GM10266 (cell line): ENCODE measurements at regions not wholly inside any gene's neighbourhood (a gene's known extent, or its start where the extent isn't known, plus 50 kb on each side); places are given as distances from the start of the nearest gene placed in this dataset.

Experiments used
- DNase-seq: peaks from one replicate; pipeline ENCODE4 v3.0.0; 2012; ENCODE audit errors: extremely low spot score
- TF ChIP-seq, protein P1 (sequence below): IDR thresholded peaks from 2 replicates; pipeline ENCODE4 v1.5.1; 2012; ENCODE audit warnings: mild to moderate bottlenecking, low read depth; ENCODE audit not compliant: control insufficient read depth, insufficient read depth; ENCODE audit errors: missing control alignments

DNA sequence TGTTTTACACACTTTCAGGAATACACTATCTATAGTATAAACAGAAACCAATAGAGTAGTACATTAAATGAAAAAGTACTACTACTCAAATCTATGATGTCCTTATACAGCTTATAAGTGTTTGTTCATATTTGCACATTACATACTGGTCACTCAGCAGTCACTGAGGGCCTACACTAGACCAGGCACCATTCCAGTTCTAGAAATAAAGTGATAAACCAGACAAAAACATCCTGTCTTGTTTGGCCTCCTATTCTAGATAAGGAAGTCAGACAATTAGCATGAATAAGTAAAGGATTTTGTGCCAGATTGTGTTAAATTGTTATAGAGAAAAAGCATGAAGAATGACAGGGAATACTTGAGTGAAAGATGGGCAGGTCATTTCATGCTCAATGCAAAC lies 219.0 kb downstream of the CRPPA start:
- TF ChIP-seq, protein P1, sequence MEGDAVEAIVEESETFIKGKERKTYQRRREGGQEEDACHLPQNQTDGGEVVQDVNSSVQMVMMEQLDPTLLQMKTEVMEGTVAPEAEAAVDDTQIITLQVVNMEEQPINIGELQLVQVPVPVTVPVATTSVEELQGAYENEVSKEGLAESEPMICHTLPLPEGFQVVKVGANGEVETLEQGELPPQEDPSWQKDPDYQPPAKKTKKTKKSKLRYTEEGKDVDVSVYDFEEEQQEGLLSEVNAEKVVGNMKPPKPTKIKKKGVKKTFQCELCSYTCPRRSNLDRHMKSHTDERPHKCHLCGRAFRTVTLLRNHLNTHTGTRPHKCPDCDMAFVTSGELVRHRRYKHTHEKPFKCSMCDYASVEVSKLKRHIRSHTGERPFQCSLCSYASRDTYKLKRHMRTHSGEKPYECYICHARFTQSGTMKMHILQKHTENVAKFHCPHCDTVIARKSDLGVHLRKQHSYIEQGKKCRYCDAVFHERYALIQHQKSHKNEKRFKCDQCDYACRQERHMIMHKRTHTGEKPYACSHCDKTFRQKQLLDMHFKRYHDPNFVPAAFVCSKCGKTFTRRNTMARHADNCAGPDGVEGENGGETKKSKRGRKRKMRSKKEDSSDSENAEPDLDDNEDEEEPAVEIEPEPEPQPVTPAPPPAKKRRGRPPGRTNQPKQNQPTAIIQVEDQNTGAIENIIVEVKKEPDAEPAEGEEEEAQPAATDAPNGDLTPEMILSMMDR = no peak

DNA sequence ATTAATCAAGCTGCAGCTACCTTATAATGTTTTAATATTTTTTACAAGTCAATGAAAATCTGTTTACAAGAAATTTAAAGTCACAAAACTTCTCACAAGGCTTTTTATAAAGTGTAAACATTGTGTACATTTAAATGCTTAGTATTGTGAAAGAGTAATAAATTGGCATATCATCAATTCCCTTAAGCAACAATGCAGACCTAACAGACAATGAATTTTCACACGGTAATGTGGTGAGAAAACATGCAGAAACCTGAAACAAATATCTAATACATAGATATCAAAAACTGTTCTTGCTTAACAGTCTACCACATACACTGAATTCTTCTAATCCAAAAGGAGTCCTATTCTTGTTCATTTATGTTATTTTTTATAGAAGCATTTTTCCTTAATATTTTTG lies 220.7 kb downstream of the CRPPA start:
- no peak for DNase-seq
- TF ChIP-seq, protein P1 = no peak

More for the DNA sequence above, 219.0 kb downstream of the CRPPA start:
- no peak for DNase-seq

DNA sequence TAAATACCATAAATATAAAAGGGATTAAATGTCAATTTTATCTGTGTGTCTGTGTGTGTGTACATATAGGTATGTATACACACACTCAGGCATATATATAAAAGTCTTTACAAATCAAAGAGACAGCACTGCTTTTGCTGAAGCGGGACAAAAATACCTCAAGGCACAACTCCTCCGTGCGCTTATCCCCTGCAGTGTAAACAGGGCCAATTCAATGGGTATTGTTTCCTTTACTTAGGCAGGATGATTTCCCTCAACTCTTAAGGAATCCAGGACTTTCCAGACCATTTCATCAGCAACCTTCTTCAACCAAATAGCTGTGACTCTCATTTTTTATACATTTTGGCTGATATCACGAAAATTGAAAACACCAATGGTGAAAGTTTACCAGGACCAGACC lies 227.7 kb downstream of the CRPPA start:
- TF ChIP-seq, protein P1 = no peak
- no peak for DNase-seq

DNA sequence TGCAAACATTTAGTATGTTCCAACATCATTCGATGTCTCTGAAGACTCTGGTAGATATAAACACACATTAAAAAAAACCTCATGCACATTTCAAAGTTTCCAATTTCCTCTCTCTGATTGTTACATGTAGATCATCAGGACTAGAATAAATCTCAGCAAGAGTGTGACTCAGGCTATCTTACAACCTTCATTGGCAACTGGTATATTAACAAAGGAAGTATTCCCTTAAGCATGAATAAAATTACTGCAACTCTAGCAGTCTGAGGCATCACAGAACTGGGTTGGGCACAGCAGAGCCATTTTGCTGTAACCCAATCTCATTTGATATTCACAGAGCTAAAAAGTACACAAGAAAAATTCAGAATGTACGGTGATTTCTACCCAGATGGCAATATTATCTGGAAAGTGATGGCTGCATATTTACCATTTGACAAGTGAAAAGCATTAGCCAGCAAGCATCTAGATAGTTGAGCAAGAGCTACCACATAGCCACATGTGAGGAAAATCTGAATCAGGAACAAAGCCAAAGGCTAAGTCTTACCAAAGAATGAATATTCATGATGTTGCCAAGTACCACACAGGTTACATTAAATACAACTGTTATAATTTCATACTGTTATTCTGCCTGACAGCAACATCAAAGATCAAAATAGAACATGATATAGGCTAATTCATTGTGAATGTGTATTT lies 232.2 kb downstream of the CRPPA start:
- TF ChIP-seq, protein P1 = no peak

DNA sequence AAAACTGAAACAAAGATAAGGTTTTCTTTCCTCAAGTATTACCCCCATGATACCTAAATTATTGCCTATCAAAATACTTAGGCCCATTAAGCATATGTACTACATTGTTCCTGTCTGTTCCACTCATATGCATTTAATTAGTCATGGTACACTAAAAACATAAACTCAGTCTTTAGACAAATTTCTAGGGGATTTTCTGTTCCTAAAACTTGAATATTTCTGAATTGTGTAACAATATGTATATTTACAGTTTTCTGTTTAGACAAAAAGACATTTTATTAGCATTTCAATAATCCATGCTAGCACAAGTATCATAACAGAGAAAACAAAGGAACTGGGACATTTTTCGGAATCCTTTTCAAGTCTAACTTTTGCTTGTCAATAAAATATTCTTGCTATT lies 234.2 kb downstream of the CRPPA start:
- DNase-seq = no peak
- TF ChIP-seq, protein P1 = no peak

More for the DNA sequence above, 232.2 kb downstream of the CRPPA start:
- no peak for DNase-seq

DNA sequence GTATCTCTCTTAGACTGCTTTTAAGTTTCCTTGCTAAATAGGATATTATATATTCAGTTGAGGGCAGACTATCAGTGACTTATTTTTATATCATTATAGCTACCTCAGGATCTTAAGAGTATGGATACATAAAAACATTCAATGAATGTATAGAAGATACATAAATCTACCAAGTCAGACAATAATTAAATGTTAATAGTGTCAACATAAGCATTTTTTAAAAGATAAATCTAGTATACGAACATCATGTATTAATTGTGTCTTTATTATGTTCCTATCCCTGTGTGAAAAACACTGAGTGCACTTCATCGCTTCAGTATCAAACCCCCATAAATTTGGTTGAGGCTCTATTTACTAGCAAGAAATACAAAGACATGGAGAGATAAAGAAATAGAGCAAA lies 242.8 kb downstream of the CRPPA start:
- TF ChIP-seq, protein P1 = no peak

DNA sequence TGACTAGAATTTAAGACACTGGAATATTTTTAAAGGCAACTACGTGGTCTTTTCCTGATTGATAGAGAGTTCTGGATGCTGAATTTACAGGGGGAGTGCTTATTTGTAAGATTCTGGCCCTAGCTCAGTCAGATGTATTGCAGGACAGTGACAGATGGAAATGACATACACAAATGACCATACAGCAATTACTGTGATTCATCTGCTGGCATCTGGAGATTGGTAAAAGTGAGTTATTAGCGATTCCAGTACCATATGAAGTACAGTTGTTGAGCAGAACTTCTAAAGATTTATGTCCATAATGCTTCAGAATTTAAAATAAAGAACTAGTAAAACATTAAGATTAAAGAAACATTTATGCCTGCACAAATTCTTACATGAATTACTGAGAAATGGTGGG lies 243.2 kb downstream of the CRPPA start:
- no peak for DNase-seq
- TF ChIP-seq, protein P1 = no peak

More for the DNA sequence above, 242.8 kb downstream of the CRPPA start:
- no peak for DNase-seq
